IPS-18a (cell line): ENCODE measurements at regions not wholly inside any gene's neighbourhood (a gene's known extent, or its start where the extent isn't known, plus 50 kb on each side); places are given as distances from the start of the nearest gene placed in this dataset.

Experiments
- H3K27ac ChIP-seq: one replicate; pipeline ENCODE4 v1.5.1; 2013; ENCODE audit warnings: low read length
- H3K27me3 ChIP-seq: one replicate; pipeline ENCODE4 v1.6.1; 2013; ENCODE audit warnings: mild to moderate bottlenecking, low read length; ENCODE audit not compliant: control insufficient read depth, insufficient read depth
- H3K36me3 ChIP-seq: one replicate; pipeline ENCODE4 v1.6.1; 2013; ENCODE audit warnings: low read depth, low read length; ENCODE audit not compliant: control insufficient read depth
- H3K4me1 ChIP-seq: one replicate; pipeline ENCODE4 v1.6.1; 2013; ENCODE audit warnings: low read depth, low read length; ENCODE audit not compliant: control insufficient read depth
- H3K4me3 ChIP-seq: one replicate; pipeline ENCODE4 v1.5.1; 2013; ENCODE audit warnings: low read length
- H3K9ac ChIP-seq: one replicate; pipeline ENCODE4 v1.6.1; 2013; ENCODE audit warnings: mild to moderate bottlenecking, low read length, moderate library complexity
- H3K9me3 ChIP-seq: one replicate; pipeline ENCODE4 v1.6.1; 2013; ENCODE audit warnings: low read depth, low read length; ENCODE audit not compliant: control insufficient read depth

DNA sequence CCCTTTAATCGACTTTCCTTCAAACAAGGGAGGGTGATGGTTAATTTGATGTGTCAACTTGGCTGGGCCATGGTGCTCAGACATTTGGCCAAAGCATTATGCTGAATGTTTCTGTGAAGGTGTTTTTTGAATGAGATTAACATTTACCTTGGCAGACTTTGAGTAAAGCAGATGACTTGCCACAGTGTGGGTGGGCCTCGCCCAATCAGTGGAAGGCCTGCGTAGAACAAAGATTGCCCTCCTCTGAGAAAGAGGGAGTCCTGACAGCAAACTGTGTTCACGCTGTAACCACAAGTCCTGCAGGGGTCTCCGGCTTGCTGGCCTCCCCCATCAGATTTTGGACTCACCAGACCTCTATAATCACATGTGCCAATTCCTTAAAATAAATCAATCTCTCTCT, 118.7 kb downstream of the SOX9 start:
- H3K4me1 ChIP-seq = peaks cover 15% of the 10 kb centered on the region
- H3K9ac ChIP-seq = no peak overlapping the region

DNA sequence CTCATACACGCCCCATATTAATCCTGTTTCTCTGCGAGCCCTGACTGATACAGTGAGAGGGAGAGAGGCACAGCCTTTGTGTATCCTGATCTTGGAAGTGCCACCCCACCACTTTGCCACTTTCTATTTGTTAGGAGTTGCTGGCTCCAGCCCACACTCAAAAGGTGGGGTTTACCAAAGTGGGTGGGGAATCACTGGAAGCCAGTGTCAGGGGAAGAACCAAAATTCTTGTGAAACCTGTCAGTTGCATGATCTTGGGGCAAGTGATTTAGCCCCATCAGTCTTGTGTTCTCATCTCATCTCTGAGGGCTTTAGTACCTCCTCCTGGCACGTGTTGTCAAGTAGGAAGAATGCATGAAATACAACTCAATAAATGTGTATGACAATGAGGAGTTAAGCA, 119.5 kb downstream of the SOX9 start:
- Histone ChIP-seq H3K4me1 (peaks cover 7% of the 10 kb centered on the region), H3K27ac (no peak overlapping the region), H3K9ac (no peak overlapping the region), H3K9me3 (no peaks in the 10 kb centered on the region), H3K4me3 (no peak overlapping the region), H3K36me3 (no peaks in the 10 kb centered on the region), H3K27me3 (no peaks in the 10 kb centered on the region)

More for the DNA sequence above, 118.7 kb downstream of the SOX9 start:
- Histone ChIP-seq H3K36me3 (no peaks in the 10 kb centered on the region), H3K27me3 (no peaks in the 10 kb centered on the region), H3K9me3 (no peaks in the 10 kb centered on the region), H3K27ac (no peak overlapping the region), H3K4me3 (no peak overlapping the region)

DNA sequence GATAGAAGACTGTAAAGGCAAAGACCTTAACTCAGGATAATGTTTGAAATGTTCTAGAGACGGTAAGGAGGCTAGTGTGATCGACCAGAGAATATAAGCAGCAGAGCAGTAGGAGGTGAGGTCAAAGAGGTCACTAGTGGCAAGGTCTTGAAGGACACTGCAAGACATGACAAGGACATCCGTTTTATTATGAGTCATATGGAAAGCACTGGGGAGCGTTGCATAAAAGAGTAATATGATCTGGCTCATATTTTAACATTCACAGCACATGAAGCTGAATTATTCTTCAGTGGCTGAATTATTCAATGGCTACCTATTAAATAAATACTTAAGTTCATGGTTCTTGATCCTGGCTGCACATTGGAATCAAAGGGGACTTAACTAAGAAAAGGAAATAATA, 123.7 kb downstream of the SOX9 start:
- no peaks in the 10 kb centered on the region for H3K27me3 ChIP-seq
- H3K27ac ChIP-seq = no peak overlapping the region
- no peaks in the 10 kb centered on the region for H3K9me3 ChIP-seq
- H3K4me3 ChIP-seq = no peak overlapping the region
- H3K4me1 ChIP-seq = no peaks in the 10 kb centered on the region
- H3K36me3 ChIP-seq = no peaks in the 10 kb centered on the region
- no peak overlapping the region for H3K9ac ChIP-seq

DNA sequence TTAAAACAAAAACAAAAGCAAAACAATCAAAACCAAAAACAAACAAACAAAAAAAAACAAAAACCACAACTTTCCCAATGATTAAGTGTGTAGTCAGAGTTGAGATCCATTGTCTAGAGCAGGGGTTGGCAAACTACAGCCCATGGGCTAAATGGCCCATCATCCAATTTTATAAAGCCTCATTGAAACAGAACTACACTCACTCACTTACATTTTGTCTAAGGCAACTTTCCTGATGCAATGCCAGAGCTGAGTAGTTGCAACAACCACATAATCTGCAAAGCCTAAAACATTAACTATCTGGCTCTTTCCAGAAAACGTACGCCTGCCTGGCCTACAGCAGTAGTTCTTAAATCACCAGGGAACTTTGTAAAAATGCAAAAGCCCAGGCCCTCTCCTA, 124.1 kb downstream of the SOX9 start:
- Histone ChIP-seq H3K36me3 (no peaks in the 10 kb centered on the region), H3K4me1 (no peaks in the 10 kb centered on the region), H3K9ac (no peak overlapping the region), H3K4me3 (no peak overlapping the region), H3K27me3 (no peaks in the 10 kb centered on the region), H3K27ac (no peak overlapping the region), H3K9me3 (no peaks in the 10 kb centered on the region)

DNA sequence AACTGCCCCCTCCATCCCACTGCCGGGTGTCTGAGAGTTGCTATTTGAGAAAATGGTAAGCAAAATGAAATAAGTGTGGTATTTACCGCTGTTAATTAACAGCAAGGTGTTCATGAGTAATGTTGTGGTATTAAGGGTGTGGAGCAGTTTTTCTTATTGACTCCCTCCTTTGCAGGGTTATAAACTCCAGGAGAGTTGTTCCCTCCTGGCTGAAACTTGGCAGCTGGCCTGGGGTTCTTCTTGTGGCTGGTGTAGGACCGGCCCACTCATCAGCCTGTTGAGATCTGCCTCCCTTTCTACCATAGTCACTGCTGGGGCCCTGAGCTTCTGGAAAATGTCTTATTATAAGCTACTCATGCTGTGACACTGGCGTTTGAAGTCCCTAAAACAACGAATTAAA, 128.6 kb downstream of the SOX9 start:
- no peak overlapping the region for H3K27ac ChIP-seq
- H3K27me3 ChIP-seq = no peaks in the 10 kb centered on the region
- no peaks in the 10 kb centered on the region for H3K36me3 ChIP-seq
- no peaks in the 10 kb centered on the region for H3K4me1 ChIP-seq
- no peak overlapping the region for H3K9ac ChIP-seq
- no peaks in the 10 kb centered on the region for H3K9me3 ChIP-seq
- H3K4me3 ChIP-seq = no peak overlapping the region

DNA sequence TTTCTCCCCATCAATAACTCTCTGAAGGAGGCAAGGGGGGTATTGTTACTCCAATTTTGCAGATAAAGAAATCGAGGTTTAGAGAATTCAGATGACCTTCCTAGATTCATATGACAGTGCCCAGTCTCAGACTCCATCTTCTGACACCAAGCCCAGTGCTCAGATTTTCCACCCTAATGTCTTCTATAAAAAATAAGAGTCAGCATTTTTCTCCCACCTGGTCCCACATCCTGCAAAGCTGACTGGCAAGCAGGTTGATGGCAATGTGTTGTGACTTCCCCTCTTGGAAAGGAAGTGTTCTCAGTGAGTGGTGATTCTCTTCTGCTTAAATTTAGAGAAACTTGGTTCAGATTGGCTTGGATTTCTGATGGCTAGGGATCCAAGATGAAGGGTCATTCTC, 129.4 kb downstream of the SOX9 start:
- H3K27ac ChIP-seq = no peak overlapping the region
- H3K9ac ChIP-seq = no peak overlapping the region
- H3K9me3 ChIP-seq = no peaks in the 10 kb centered on the region
- H3K36me3 ChIP-seq = no peaks in the 10 kb centered on the region
- H3K4me1 ChIP-seq = no peaks in the 10 kb centered on the region
- H3K4me3 ChIP-seq = no peak overlapping the region
- H3K27me3 ChIP-seq = no peaks in the 10 kb centered on the region

DNA sequence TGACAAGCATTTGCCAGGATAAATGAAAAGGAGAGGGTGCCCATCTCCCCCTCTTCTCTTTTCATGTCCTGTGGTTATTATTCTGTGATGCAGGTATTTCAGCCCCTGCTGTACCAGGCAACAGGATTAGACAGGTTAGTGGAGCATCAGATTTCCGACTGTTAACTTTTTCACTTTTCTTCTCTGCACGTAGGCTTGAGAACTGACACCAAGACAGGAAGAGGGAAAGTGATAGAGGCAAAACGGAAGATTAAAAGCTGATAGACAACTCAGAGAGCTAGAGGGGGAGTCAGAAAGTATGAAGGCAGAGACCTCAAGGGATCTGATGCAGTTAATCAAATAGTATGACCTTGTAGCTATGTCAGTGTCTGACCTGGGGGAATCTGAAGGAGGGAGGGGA, 132.8 kb downstream of the SOX9 start:
- Histone ChIP-seq H3K9me3 (no peaks in the 10 kb centered on the region), H3K4me1 (no peaks in the 10 kb centered on the region), H3K9ac (no peak overlapping the region), H3K27me3 (no peaks in the 10 kb centered on the region), H3K27ac (no peak overlapping the region), H3K36me3 (no peaks in the 10 kb centered on the region), H3K4me3 (no peak overlapping the region)

DNA sequence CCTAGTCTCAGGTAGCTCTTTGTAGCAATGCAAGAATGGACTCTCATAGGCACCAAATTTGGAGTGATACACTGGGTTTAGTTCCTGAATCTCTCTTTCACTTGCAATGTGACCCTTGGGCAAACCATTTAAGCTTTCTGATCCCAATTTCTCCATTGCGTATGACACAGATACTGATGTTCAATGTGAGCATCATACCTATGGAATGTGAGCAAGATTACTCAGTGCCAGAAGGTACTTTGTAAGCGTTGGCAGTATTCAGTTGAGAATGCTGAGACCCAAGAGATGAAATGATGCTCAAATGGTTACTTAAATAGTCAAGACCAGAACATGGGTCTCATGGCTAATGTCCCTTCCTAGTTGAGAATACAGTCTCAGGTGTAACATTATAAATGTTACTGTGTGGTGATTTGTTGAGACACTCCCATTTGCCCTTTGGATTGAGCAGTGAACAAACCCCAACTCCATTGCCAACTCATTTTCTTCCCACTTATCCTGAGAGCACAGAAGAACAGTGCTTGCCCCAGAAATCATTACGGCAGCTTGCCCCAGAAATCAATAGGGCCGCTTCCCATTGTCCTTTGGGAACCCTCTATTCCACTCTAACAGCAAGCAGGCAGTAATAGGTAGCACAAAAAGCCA, 134.1 kb downstream of the SOX9 start:
- Histone ChIP-seq H3K9me3 (no peaks in the 10 kb centered on the region), H3K36me3 (no peaks in the 10 kb centered on the region), H3K27ac (no peak overlapping the region), H3K4me1 (no peaks in the 10 kb centered on the region), H3K9ac (no peak overlapping the region), H3K27me3 (no peaks in the 10 kb centered on the region), H3K4me3 (no peak overlapping the region)

DNA sequence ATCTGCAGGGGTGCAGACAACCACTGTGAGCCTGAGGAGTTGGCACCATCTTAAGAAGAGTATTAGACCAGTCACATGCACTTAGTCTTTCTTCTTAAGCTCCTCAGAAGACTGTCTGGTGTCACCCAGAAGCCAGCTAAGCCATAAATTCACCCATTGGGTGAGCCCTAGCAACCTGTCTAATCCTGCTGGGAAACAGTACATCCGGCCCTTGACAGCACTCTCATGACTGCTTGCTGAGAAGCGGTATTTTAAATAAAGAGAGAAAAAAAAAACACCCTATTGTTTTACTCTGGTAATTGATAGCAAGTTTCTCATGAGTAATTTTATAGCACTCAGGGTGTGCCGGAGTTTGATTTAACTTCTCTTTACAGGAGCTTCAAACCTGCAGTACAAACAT, 134.7 kb downstream of the SOX9 start:
- H3K9ac ChIP-seq = no peak overlapping the region
- no peaks in the 10 kb centered on the region for H3K4me1 ChIP-seq
- no peaks in the 10 kb centered on the region for H3K27me3 ChIP-seq
- no peak overlapping the region for H3K4me3 ChIP-seq
- H3K36me3 ChIP-seq = no peaks in the 10 kb centered on the region
- no peak overlapping the region for H3K27ac ChIP-seq
- H3K9me3 ChIP-seq = no peaks in the 10 kb centered on the region

DNA sequence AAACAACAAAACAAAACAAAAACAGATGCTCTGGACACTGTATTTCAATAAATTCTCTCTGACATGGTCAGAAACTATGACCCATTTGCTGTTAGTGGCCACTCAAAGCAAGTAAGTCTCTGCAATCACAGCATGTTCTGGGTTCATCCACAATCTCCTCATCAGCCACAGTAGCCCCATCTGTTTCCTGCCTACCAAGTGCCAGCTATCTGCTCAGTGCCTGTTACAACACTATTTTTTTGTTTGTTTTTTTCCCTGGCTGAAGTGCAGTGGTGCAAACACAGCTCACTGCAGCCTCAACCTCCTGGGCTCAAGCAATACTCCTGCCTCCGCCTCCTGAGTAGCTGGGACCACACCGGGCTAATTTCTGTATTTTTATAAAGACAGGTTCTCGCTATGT, 137.9 kb downstream of the SOX9 start:
- Histone ChIP-seq H3K27me3 (no peaks in the 10 kb centered on the region), H3K27ac (no peak overlapping the region), H3K9ac (no peak overlapping the region), H3K9me3 (no peaks in the 10 kb centered on the region), H3K4me1 (no peaks in the 10 kb centered on the region), H3K4me3 (no peak overlapping the region), H3K36me3 (no peaks in the 10 kb centered on the region)

DNA sequence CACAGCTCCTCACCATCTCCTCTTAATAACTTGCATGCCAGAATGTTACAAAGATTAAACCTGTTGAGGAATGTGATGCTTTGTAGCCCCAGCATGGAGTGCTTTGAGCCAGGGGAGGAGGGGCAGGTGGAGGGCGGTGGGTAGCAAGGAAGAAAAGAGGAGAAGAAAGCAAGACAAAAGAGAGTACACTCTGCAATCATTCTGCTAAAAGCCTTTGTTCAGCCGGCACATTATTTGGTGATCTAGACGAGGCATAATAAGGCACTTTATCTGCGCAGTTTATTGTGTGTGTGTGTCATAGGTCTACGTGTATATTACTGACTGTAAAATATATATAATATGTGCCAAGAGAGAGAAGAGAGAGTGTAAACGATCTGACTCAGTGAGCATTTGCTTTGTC, 139.1 kb downstream of the SOX9 start:
- Histone ChIP-seq H3K9ac (no peak overlapping the region), H3K9me3 (no peaks in the 10 kb centered on the region), H3K27ac (no peak overlapping the region), H3K27me3 (no peaks in the 10 kb centered on the region), H3K4me3 (no peak overlapping the region), H3K36me3 (no peaks in the 10 kb centered on the region), H3K4me1 (no peaks in the 10 kb centered on the region)

DNA sequence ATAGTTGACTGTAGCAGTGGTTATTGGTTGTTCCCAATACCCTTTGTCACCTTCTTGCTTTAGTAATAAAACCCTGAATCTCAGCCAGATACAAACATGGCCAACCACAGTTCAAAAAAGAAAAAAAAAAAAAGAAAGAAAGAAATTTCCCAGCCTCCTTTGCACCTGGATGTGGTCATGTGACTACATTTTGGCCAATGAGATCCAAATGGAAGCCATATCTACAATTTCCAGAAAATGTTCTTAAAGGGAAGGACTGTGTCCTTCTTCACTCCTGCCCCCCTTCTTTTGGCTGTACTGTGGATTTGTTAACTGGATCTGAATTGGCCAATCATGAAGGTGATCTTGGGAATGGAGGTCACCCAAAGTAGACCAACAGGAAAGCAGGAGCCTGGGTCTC, 141.9 kb downstream of the SOX9 start:
- Histone ChIP-seq H3K4me1 (peaks cover 11% of the 10 kb centered on the region), H3K4me3 (no peak overlapping the region), H3K36me3 (no peaks in the 10 kb centered on the region), H3K27ac (no peak overlapping the region), H3K9me3 (no peaks in the 10 kb centered on the region), H3K27me3 (no peaks in the 10 kb centered on the region), H3K9ac (no peak overlapping the region)
